Panc1 (cell line): ENCODE measurements at regions not wholly inside any gene's neighbourhood (a gene's known extent, or its start where the extent isn't known, plus 50 kb on each side); places are given as distances from the start of the nearest gene placed in this dataset.

Experiments used
- ATAC-seq: fragments of 200-7000 bp; cut with Tn5 transposase; 2 replicates; pipeline ENCODE4 v1.9.1; 2020; ENCODE audit warnings: mild to moderate bottlenecking, moderate library complexity
- BruUV-seq: library from RNA; stranded (reverse); fragments of 400-500 nt; replicated peaks from 2 replicates; lab custom pipeline; 2021; lab: Mats Ljungman, UMichigan
- CTCF ChIA-PET: fragments of 300-600 bp; sonication (Branson Sonifier 250); formaldehyde crosslinking; loops from one replicate; lab custom pipeline; 2022; ENCODE audit warnings: antibody characterized with exemption; lab: Charles Lee
- POLR2A ChIA-PET: fragments of 300-600 bp; sonication (Branson Sonifier 250); formaldehyde crosslinking; loops from one replicate; lab custom pipeline; 2022; ENCODE audit warnings: antibody characterized with exemption; lab: Charles Lee
- DNase-seq: peaks from one replicate; pipeline ENCODE4 v3.0.0-alpha.2; 2010; ENCODE audit warnings: low read depth, low spot score
- H3K27ac ChIP-seq: 2 replicates; pipeline ENCODE4 v1.5.1; 2011; ENCODE audit warnings: mild to moderate bottlenecking, low read length, inconsistent platforms
- H3K27me3 ChIP-seq: fragments of 200-500 bp; sonication (Bioruptor generic); 2 replicates; pipeline ENCODE4 v1.6.0; 2014; ENCODE audit warnings: low read length, inconsistent platforms; ENCODE audit not compliant: control insufficient read depth, insufficient read depth
- H3K36me3 ChIP-seq: fragments of 200-500 bp; sonication (Bioruptor generic); 2 replicates; pipeline ENCODE4 v1.5.1; 2014; ENCODE audit warnings: inconsistent platforms, mild to moderate bottlenecking, low read length, moderate library complexity; ENCODE audit not compliant: control insufficient read depth, insufficient read depth
- H3K4me1 ChIP-seq: 2 replicates; pipeline ENCODE4 v1.5.1; 2011; ENCODE audit warnings: inconsistent platforms, mild to moderate bottlenecking, low read length, moderate library complexity; ENCODE audit not compliant: control insufficient read depth, insufficient read depth
- H3K4me3 ChIP-seq, 2 experiments: 2 replicates each; pipeline ENCODE4 v1.5.1; 2011 to 2012; ENCODE audit warnings: low read depth in 2 of 2, low read length in 2 of 2, mild to moderate bottlenecking in 2 of 2, inconsistent platforms in 1 of 2, moderate library complexity in 1 of 2
- H3K9me3 ChIP-seq: fragments of 200-500 bp; sonication (Bioruptor generic); 2 replicates; pipeline ENCODE4 v1.5.1; 2014; ENCODE audit warnings: low read depth, mild to moderate bottlenecking, inconsistent platforms, low read length, moderate library complexity; ENCODE audit not compliant: control insufficient read depth, insufficient read depth
- POLR2AphosphoS5 ChIP-seq: IDR thresholded peaks from 2 replicates; pipeline ENCODE4 v1.6.1; 2012; ENCODE audit warnings: mild to moderate bottlenecking, low read depth, low read length, moderate library complexity
- REST ChIP-seq, 2 experiments: IDR thresholded peaks; 2 replicates each; pipeline ENCODE4 v1.6.1; 2011 to 2012; ENCODE audit warnings: low read depth in 2 of 2, control low read depth in 1 of 2, low read length in 1 of 2, mild to moderate bottlenecking in 1 of 2, moderate library complexity in 1 of 2; ENCODE audit not compliant: insufficient read depth in 1 of 2
- SIN3A ChIP-seq: IDR thresholded peaks from 2 replicates; pipeline ENCODE4 v1.6.1; 2012; ENCODE audit warnings: low read depth, mild to moderate bottlenecking, low read length, moderate library complexity, borderline replicate concordance; ENCODE audit not compliant: insufficient read depth
- TCF7L2 ChIP-seq: IDR thresholded peaks from 2 replicates; pipeline ENCODE4 v1.6.1; 2011; ENCODE audit warnings: mild to moderate bottlenecking, low read depth, low read length, inconsistent platforms
- in situ Hi-C: cut with HindIII; loops from 2 replicates; pipeline ENCODE4 v1.10.0; 2016; ENCODE audit warnings: low sequenced_read_pairs, low pct_unique_long_range_greater_than_20kb
- intact Hi-C: fragments of 100-400 bp; cut with micrococcal nuclease; formaldehyde crosslinking; loops from one replicate; pipeline ENCODE4 v1.10.0; 2022; ENCODE audit not compliant: unreplicated experiment
- TF ChIP-seq, protein P1 (sequence below): fragments of 450-650 bp; IDR thresholded peaks from 2 replicates; pipeline ENCODE4 v1.5.1; 2017; ENCODE audit warnings: mild to moderate bottlenecking

DNA sequence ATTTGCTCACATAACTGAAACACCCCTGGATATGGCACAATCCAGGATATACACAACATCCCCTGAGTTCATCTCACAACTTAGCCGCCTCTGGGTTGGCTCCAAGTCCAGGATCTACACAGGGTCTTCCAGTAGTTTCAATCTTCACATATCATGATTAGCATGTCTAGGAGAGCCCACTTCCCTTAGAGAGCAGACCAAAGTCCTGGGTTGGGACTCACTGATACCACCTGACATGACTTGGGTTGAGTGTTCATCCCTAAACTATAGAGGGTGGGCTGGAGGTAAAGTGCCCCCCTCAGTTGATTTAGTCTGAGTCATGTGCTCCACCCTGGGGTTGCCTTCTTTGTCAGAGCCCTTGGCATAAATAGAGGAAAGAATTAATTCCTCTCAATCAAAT is 493.6 kb upstream of the PPP2R3A start:
- Histone ChIP-seq H3K36me3 (no peaks in the 10 kb centered on the region), H3K4me3 (no peak overlapping the region), H3K27me3 (no peaks in the 10 kb centered on the region), H3K4me1 (no peaks in the 10 kb centered on the region), H3K27ac (no peak overlapping the region), H3K9me3 (no peaks in the 10 kb centered on the region)
- ATAC-seq (no peak), DNase-seq (no peak)
- intact Hi-C loops = no loop called here
- TF ChIP-seq POLR2AphosphoS5 = no peak
- TF ChIP-seq SIN3A = no peak
- TF ChIP-seq REST (IDR thresholded peaks at IDR 0.05; ENCODE audit: insufficient read depth in 1 of 2, low read depth in 2 of 2, low read length in 1 of 2) = no peak
- TF ChIP-seq, protein P1, sequence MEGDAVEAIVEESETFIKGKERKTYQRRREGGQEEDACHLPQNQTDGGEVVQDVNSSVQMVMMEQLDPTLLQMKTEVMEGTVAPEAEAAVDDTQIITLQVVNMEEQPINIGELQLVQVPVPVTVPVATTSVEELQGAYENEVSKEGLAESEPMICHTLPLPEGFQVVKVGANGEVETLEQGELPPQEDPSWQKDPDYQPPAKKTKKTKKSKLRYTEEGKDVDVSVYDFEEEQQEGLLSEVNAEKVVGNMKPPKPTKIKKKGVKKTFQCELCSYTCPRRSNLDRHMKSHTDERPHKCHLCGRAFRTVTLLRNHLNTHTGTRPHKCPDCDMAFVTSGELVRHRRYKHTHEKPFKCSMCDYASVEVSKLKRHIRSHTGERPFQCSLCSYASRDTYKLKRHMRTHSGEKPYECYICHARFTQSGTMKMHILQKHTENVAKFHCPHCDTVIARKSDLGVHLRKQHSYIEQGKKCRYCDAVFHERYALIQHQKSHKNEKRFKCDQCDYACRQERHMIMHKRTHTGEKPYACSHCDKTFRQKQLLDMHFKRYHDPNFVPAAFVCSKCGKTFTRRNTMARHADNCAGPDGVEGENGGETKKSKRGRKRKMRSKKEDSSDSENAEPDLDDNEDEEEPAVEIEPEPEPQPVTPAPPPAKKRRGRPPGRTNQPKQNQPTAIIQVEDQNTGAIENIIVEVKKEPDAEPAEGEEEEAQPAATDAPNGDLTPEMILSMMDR = no peak
- no peak for TF ChIP-seq TCF7L2
- ChIA-PET POLR2A (no interaction called here), CTCF (no interaction called here)
- BruUV-seq = no TSS peak
- in situ Hi-C loops = no loop called here

GRCh38 chr3:135473449-135473848 is 492.1 kb upstream of the PPP2R3A start:
- BruUV-seq = no TSS peak
- no peak overlapping the region for H3K27ac ChIP-seq

More at GRCh38 chr3:135473449-135473848, 492.1 kb upstream of the PPP2R3A start:
- no peak overlapping the region for H3K4me3 ChIP-seq
- DNase-seq (no peak), ATAC-seq (no peak)
- H3K36me3 ChIP-seq = no peaks in the 10 kb centered on the region
- CTCF ChIA-PET = no interaction called here
- no peaks in the 10 kb centered on the region for H3K9me3 ChIP-seq
- H3K27me3 ChIP-seq = no peaks in the 10 kb centered on the region
- POLR2A ChIA-PET = no interaction called here
- intact Hi-C loops (no loop called here), in situ Hi-C loops (no loop called here)
- no peaks in the 10 kb centered on the region for H3K4me1 ChIP-seq
- no peak for TF ChIP-seq REST (IDR thresholded peaks at IDR 0.05; ENCODE audit: insufficient read depth in 1 of 2, low read depth in 2 of 2, low read length in 1 of 2)
- no peak for TF ChIP-seq SIN3A
- TF ChIP-seq TCF7L2 = no peak
- TF ChIP-seq, protein P1 = no peak
- TF ChIP-seq POLR2AphosphoS5 = no peak
